Smooth muscle cell (in vitro differentiated cells): ENCODE measurements at regions not wholly inside any gene's neighbourhood (a gene's known extent, or its start where the extent isn't known, plus 50 kb on each side); places are given as distances from the start of the nearest gene placed in this dataset.
"Not testable (repeated sequence)": the region's sequence is repeated elsewhere in the genome, so short reads cannot be mapped to it uniquely, and the experiment has no call there.

Source experiments
- DNase-seq: peaks from one replicate; lab custom pipeline; 2025; ENCODE audit not compliant: unreplicated experiment; lab: John Stamatoyannopoulos, UW
- H2AFZ ChIP-seq: fragments of 200-600 bp; sonication (generic); 2 replicates; pipeline ENCODE4 v1.6.0; 2016; ENCODE audit warnings: antibody characterized with exemption, low read depth, mild to moderate bottlenecking
- H3F3A ChIP-seq: fragments of 200-600 bp; sonication (generic); 2 replicates; pipeline ENCODE4 v1.6.0; 2017; ENCODE audit warnings: antibody characterized with exemption, low read depth
- H3K27ac ChIP-seq: fragments of 200-600 bp; sonication (generic); 2 replicates; pipeline ENCODE4 v1.5.1; 2016; ENCODE audit warnings: low read depth, mild to moderate bottlenecking
- H3K27me3 ChIP-seq: fragments of 200-600 bp; sonication (generic); 2 replicates; pipeline ENCODE4 v1.6.1; 2016; ENCODE audit warnings: low read depth, mild to moderate bottlenecking
- H3K36me3 ChIP-seq: fragments of 200-600 bp; sonication (generic); 2 replicates; pipeline ENCODE4 v1.5.1; 2016; ENCODE audit warnings: low read depth
- H3K4me1 ChIP-seq: fragments of 200-600 bp; sonication (generic); 2 replicates; pipeline ENCODE4 v1.5.1; 2016; ENCODE audit warnings: low read depth
- H3K4me2 ChIP-seq: fragments of 200-600 bp; sonication (generic); 2 replicates; pipeline ENCODE4 v1.6.0; 2016; ENCODE audit warnings: mild to moderate bottlenecking
- H3K4me3 ChIP-seq: fragments of 200-600 bp; sonication (generic); 2 replicates; pipeline ENCODE4 v1.5.1; 2016; ENCODE audit warnings: mild to moderate bottlenecking
- H3K79me2 ChIP-seq: fragments of 200-600 bp; sonication (generic); 2 replicates; pipeline ENCODE4 v1.6.0; 2016; ENCODE audit warnings: low read depth, mild to moderate bottlenecking
- H3K9ac ChIP-seq: fragments of 200-600 bp; sonication (generic); 2 replicates; pipeline ENCODE4 v1.6.0; 2016; ENCODE audit warnings: low read depth
- H3K9me3 ChIP-seq: fragments of 200-600 bp; sonication (generic); replicated peaks from 2 replicates; pipeline ENCODE4 v1.5.1; 2016; ENCODE audit warnings: low read depth
- H4K20me1 ChIP-seq: fragments of 200-600 bp; sonication (generic); 2 replicates; pipeline ENCODE4 v1.6.0; 2016; ENCODE audit warnings: low read depth
- WGBS: methylation state at CpG from one replicate; pipeline ENCODE4 v1.1.7; 2016; ENCODE audit warnings: low lambda C conversion rate; 5-methylcytosine and 5-hydroxymethylcytosine counted together
- TF ChIP-seq, protein P1 (sequence below): fragments of 200-600 bp; sonication (generic); IDR thresholded peaks from 2 replicates; pipeline ENCODE4 v1.5.1; 2017; ENCODE audit warnings: borderline replicate concordance, mild to moderate bottlenecking, antibody characterized with exemption; ENCODE audit not compliant: insufficient read depth, poor library complexity, severe bottlenecking

DNA sequence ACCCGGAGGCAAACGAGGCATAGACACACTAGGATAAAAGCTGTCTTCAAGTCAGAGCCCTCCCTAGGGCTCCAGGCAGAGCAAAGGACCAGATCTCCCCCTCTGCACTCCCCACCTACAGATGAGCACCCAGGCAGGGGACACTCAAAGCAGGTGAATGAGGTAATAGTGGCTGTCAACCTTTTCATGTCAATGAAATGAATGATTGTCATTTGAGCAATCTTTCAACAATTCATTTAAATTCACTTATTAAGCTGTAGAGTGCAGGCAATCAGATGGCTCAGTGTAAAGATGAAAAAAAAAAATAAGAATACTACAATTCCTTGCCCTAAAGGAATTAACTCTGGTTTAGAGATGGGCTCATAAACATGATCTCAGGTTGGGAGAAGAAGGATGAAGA, 427.8 kb upstream of the ISX start:
- WGBS: 84% methylated on average over 2 of the region's 2 CpGs

GRCh38 chr22:34639911-34640310, 426.0 kb upstream of the ISX start:
- Histone ChIP-seq H3K9me3 (no peaks in the 10 kb centered on the region), H3K4me3 (no peak overlapping the region), H3K4me1 (no peaks in the 10 kb centered on the region), H3K27ac (no peak overlapping the region), H3K4me2 (no peak overlapping the region), H3K27me3 (peaks cover 30% of the 10 kb centered on the region), H3K36me3 (no peaks in the 10 kb centered on the region), H4K20me1 (no peaks in the 10 kb centered on the region), H3K79me2 (no peaks in the 10 kb centered on the region), H2AFZ (no peak overlapping the region), H3K9ac (no peak overlapping the region), H3F3A (no peaks in the 10 kb centered on the region)
- TF ChIP-seq, protein P1, sequence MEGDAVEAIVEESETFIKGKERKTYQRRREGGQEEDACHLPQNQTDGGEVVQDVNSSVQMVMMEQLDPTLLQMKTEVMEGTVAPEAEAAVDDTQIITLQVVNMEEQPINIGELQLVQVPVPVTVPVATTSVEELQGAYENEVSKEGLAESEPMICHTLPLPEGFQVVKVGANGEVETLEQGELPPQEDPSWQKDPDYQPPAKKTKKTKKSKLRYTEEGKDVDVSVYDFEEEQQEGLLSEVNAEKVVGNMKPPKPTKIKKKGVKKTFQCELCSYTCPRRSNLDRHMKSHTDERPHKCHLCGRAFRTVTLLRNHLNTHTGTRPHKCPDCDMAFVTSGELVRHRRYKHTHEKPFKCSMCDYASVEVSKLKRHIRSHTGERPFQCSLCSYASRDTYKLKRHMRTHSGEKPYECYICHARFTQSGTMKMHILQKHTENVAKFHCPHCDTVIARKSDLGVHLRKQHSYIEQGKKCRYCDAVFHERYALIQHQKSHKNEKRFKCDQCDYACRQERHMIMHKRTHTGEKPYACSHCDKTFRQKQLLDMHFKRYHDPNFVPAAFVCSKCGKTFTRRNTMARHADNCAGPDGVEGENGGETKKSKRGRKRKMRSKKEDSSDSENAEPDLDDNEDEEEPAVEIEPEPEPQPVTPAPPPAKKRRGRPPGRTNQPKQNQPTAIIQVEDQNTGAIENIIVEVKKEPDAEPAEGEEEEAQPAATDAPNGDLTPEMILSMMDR: no peak
- 61% methylated on average over 5 of the region's 5 CpGs for WGBS
- no peak for DNase-seq

More for the DNA sequence above, 427.8 kb upstream of the ISX start:
- Histone ChIP-seq H3K9ac (no peak overlapping the region), H3K27ac (no peak overlapping the region), H4K20me1 (no peaks in the 10 kb centered on the region), H3K4me3 (no peak overlapping the region), H3K36me3 (no peaks in the 10 kb centered on the region), H3F3A (no peaks in the 10 kb centered on the region), H3K4me2 (no peak overlapping the region), H3K9me3 (no peaks in the 10 kb centered on the region), H2AFZ (no peak overlapping the region), H3K27me3 (peaks cover 32% of the 10 kb centered on the region), H3K79me2 (no peaks in the 10 kb centered on the region), H3K4me1 (no peaks in the 10 kb centered on the region)
- DNase-seq: no peak
- TF ChIP-seq, protein P1: no peak

- TF ChIP-seq, protein P1: no peak
- Histone ChIP-seq H3K27ac (no peak overlapping the region), H3K9me3 (no peaks in the 10 kb centered on the region), H3K36me3 (no peaks in the 10 kb centered on the region), H3K79me2 (no peaks in the 10 kb centered on the region), H3K4me2 (no peak overlapping the region), H3F3A (no peaks in the 10 kb centered on the region), H3K27me3 (peaks cover 28% of the 10 kb centered on the region), H2AFZ (no peak overlapping the region), H3K4me3 (no peak overlapping the region), H3K4me1 (no peaks in the 10 kb centered on the region), H3K9ac (no peak overlapping the region), H4K20me1 (no peaks in the 10 kb centered on the region)
- WGBS: 73% methylated on average over 6 of the region's 6 CpGs
- no peak for DNase-seq
Observed at GRCh38 chr22:34645375-34645774, 420.6 kb upstream of the ISX start.

DNA sequence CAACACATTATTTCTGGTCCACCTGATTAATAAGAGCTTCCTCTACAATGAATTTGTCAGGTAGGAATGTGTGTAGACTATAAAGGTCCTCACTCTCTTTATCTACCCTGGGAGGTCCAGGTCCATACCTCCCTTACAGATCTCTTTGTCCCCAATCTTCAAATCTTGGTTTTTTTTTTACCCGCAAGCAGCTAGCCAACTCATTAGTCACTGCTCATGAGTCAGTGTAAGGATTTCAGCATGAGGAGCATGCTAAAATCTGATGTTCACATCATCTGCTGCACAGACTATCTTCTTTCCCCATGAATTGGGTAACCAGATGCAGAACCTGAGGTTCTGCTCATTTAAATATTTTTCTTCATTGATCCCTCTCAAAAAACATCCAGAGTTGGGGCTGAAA, 397.0 kb upstream of the ISX start:
- Histone ChIP-seq H3K27ac (no peak overlapping the region), H3K4me1 (no peaks in the 10 kb centered on the region), H4K20me1 (no peaks in the 10 kb centered on the region), H2AFZ (no peak overlapping the region), H3K9ac (no peak overlapping the region), H3K4me3 (no peak overlapping the region), H3K9me3 (no peaks in the 10 kb centered on the region), H3F3A (no peaks in the 10 kb centered on the region), H3K79me2 (no peaks in the 10 kb centered on the region), H3K36me3 (no peaks in the 10 kb centered on the region), H3K27me3 (peaks cover 10% of the 10 kb centered on the region), H3K4me2 (no peak overlapping the region)
- no peak for DNase-seq
- TF ChIP-seq, protein P1: no peak
- WGBS: 31% methylated on average over 1 of the region's 1 CpG

- WGBS: 85% methylated on average over 17 of the region's 17 CpGs
- not testable (repeated sequence) for H3K4me3 ChIP-seq, H2AFZ ChIP-seq, H3K36me3 ChIP-seq, H3K27ac ChIP-seq, H3F3A ChIP-seq, H3K9me3 ChIP-seq, H3K27me3 ChIP-seq, H3K4me1 ChIP-seq, H3K4me2 ChIP-seq, H3K79me2 ChIP-seq, H4K20me1 ChIP-seq, H3K9ac ChIP-seq, DNase-seq
Observed at GRCh38 chr22:34683031-34683430, 382.9 kb upstream of the ISX start.

DNA sequence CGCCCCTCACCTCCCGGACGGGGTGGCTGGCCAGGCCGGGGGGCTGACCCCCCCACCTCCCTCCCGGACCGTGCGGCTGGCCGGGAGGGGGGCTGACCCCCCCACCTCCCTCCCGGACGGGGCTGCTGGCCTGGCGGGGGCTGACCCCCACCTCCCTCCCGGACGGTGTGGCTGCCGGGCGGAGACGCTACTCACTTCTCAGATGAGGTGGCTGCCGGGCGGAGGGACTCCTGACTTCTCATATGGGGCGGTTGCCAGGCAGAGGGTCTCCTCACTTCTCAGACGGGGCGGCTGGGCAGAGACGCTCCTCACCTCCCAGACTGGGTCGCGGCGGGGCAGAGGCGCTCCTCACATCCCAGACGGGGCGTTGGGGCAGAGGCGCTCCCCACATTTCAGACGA, 381.7 kb upstream of the ISX start:
- H2AFZ ChIP-seq, DNase-seq, H3K27ac ChIP-seq, H3K27me3 ChIP-seq, H3K79me2 ChIP-seq, H3K4me3 ChIP-seq, H3K36me3 ChIP-seq, H3K4me2 ChIP-seq, H4K20me1 ChIP-seq, H3K9ac ChIP-seq, H3F3A ChIP-seq, H3K9me3 ChIP-seq, H3K4me1 ChIP-seq: not testable (repeated sequence)
- 98% methylated on average over 13 of the region's 30 CpGs for WGBS
